Urinary bladder (tissue), 3 donors: ENCODE measurements at regions not wholly inside any gene's neighbourhood (a gene's known extent, or its start where the extent isn't known, plus 50 kb on each side); places are given as distances from the start of the nearest gene placed in this dataset.

ENCODE experiments used
- DNase-seq: peaks from one replicate; pipeline ENCODE4 v3.0.0-alpha.2; 2015; ENCODE audit errors: extremely low spot score
- H3K27ac ChIP-seq: one replicate; pipeline ENCODE4 v1.5.1; 2013; ENCODE audit warnings: low read depth, mild to moderate bottlenecking, moderate library complexity
- H3K36me3 ChIP-seq: one replicate; pipeline ENCODE4 v1.6.1; 2013; ENCODE audit warnings: mild to moderate bottlenecking, moderate library complexity; ENCODE audit not compliant: insufficient read depth
- H3K4me1 ChIP-seq: one replicate; pipeline ENCODE4 v1.6.1; 2013; ENCODE audit warnings: mild to moderate bottlenecking, moderate library complexity; ENCODE audit not compliant: insufficient read depth
- H3K4me3 ChIP-seq: one replicate; pipeline ENCODE4 v1.5.1; 2013; ENCODE audit warnings: low read depth, low read length
- WGBS: extraction: QIAGEN DNeasy Blood & Tissue Kit; methylation state at CpG from one replicate; pipeline ENCODE4 v1.1.7; 2013; 5-methylcytosine and 5-hydroxymethylcytosine counted together
- donor health status: healthy with polysubstance abuse.
- donor health status: healthy.

GRCh38 chr4:130329036-130329435, 1233.1 kb downstream of the C4orf33 start:
- no peaks in the 10 kb centered on the region for H3K4me1 ChIP-seq
- no peak overlapping the region for H3K27ac ChIP-seq
- DNase-seq: no peak
- H3K4me3 ChIP-seq: no peak overlapping the region
- H3K36me3 ChIP-seq: no peaks in the 10 kb centered on the region

GRCh38 chr4:130333241-130333759, 1237.3 kb downstream of the C4orf33 start:
- Histone ChIP-seq H3K36me3 (no peaks in the 10 kb centered on the region), H3K27ac (no peak overlapping the region), H3K4me1 (no peaks in the 10 kb centered on the region), H3K4me3 (no peak overlapping the region)
- no peak for DNase-seq
- 85% methylated on average over 4 of the region's 4 CpGs for WGBS

- WGBS: 79% methylated on average over 5 of the region's 5 CpGs
- Histone ChIP-seq H3K4me1 (no peaks in the 10 kb centered on the region), H3K4me3 (no peak overlapping the region), H3K36me3 (no peaks in the 10 kb centered on the region), H3K27ac (no peak overlapping the region)
- no peak for DNase-seq
Observed at GRCh38 chr4:130335417-130336194, 1239.7 kb downstream of the C4orf33 start.

GRCh38 chr4:130336585-130337217, 1240.7 kb downstream of the C4orf33 start:
- no peak overlapping the region for H3K4me3 ChIP-seq
- H3K27ac ChIP-seq: no peak overlapping the region
- no peaks in the 10 kb centered on the region for H3K36me3 ChIP-seq
- H3K4me1 ChIP-seq: no peaks in the 10 kb centered on the region
- no peak for DNase-seq
- 67% methylated on average over 5 of the region's 5 CpGs for WGBS

- Histone ChIP-seq H3K36me3 (no peaks in the 10 kb centered on the region), H3K4me3 (no peak overlapping the region), H3K4me1 (no peaks in the 10 kb centered on the region), H3K27ac (no peak overlapping the region)
- 69% methylated on average over 1 of the region's 1 CpG for whole genome bisulfite sequencing
- no peak for DNase-seq
Observed at GRCh38 chr4:130338851-130339250, 1242.9 kb downstream of the C4orf33 start.

- 90% methylated on average over 7 of the region's 7 CpGs for WGBS
- H3K4me3 ChIP-seq: no peak overlapping the region
- H3K4me1 ChIP-seq: no peaks in the 10 kb centered on the region
- DNase-seq: no peak
- H3K36me3 ChIP-seq: no peaks in the 10 kb centered on the region
- H3K27ac ChIP-seq: no peak overlapping the region
Observed at GRCh38 chr4:130349745-130350144, 1253.8 kb downstream of the C4orf33 start.

GRCh38 chr4:130356873-130357272, 1260.9 kb downstream of the C4orf33 start:
- Histone ChIP-seq H3K27ac (no peak overlapping the region), H3K4me3 (no peak overlapping the region), H3K4me1 (no peaks in the 10 kb centered on the region), H3K36me3 (no peaks in the 10 kb centered on the region)
- DNase-seq: no peak
- 58% methylated on average over 1 of the region's 1 CpG for WGBS

GRCh38 chr4:130359542-130359941, 1263.6 kb downstream of the C4orf33 start:
- no peaks in the 10 kb centered on the region for H3K36me3 ChIP-seq
- no peak overlapping the region for H3K27ac ChIP-seq
- no peak for DNase-seq
- H3K4me3 ChIP-seq: no peak overlapping the region
- H3K4me1 ChIP-seq: no peaks in the 10 kb centered on the region
- 47% methylated on average over 2 of the region's 2 CpGs for WGBS

- Histone ChIP-seq H3K36me3 (no peaks in the 10 kb centered on the region), H3K27ac (no peak overlapping the region), H3K4me3 (no peak overlapping the region), H3K4me1 (no peaks in the 10 kb centered on the region)
- 74% methylated on average over 5 of the region's 5 CpGs for WGBS
- DNase-seq: no peak
Observed at GRCh38 chr4:130361616-130362015, 1265.7 kb downstream of the C4orf33 start.

- H3K36me3 ChIP-seq: no peaks in the 10 kb centered on the region
- DNase-seq: no peak
- no peak overlapping the region for H3K4me3 ChIP-seq
- no peaks in the 10 kb centered on the region for H3K4me1 ChIP-seq
- no peak overlapping the region for H3K27ac ChIP-seq
Observed at GRCh38 chr4:130368668-130369067, 1272.7 kb downstream of the C4orf33 start.

GRCh38 chr4:130393231-130393630, 1297.3 kb downstream of the C4orf33 start:
- H3K4me1 ChIP-seq: no peaks in the 10 kb centered on the region

GRCh38 chr4:130393642-130394041, 1297.7 kb downstream of the C4orf33 start:
- no peak for DNase-seq
- H3K4me3 ChIP-seq: no peak overlapping the region
- no peaks in the 10 kb centered on the region for H3K36me3 ChIP-seq
- H3K4me1 ChIP-seq: no peaks in the 10 kb centered on the region
- no peak overlapping the region for H3K27ac ChIP-seq
- WGBS: 59% methylated on average over 3 of the region's 3 CpGs

More at GRCh38 chr4:130393231-130393630, 1297.3 kb downstream of the C4orf33 start:
- H3K27ac ChIP-seq: no peak overlapping the region
- no peak for DNase-seq
- H3K4me3 ChIP-seq: no peak overlapping the region
- no peaks in the 10 kb centered on the region for H3K36me3 ChIP-seq

GRCh38 chr4:130395871-130396270, 1299.9 kb downstream of the C4orf33 start:
- H3K4me3 ChIP-seq: no peak overlapping the region
- H3K4me1 ChIP-seq: no peaks in the 10 kb centered on the region
- DNase-seq: no peak
- no peak overlapping the region for H3K27ac ChIP-seq
- no peaks in the 10 kb centered on the region for H3K36me3 ChIP-seq
- 52% methylated on average over 2 of the region's 2 CpGs for WGBS

GRCh38 chr4:130403221-130403620, 1307.3 kb downstream of the C4orf33 start:
- 84% methylated on average over 3 of the region's 3 CpGs for WGBS
- H3K36me3 ChIP-seq: no peaks in the 10 kb centered on the region
- H3K27ac ChIP-seq: no peak overlapping the region
- no peak overlapping the region for H3K4me3 ChIP-seq
- no peaks in the 10 kb centered on the region for H3K4me1 ChIP-seq
- DNase-seq: no peak
